ENCODE measurements at regions not wholly inside any gene's neighbourhood (a gene's known extent, or its start where the extent isn't known, plus 50 kb on each side); places are given as distances from the start of the nearest gene placed in this dataset.

GRCh38 chr18:67358947-67359346 lies 157.6 kb downstream of the DSEL start:
- Histone ChIP-seq H3K36me3 (ENCODE audit: control insufficient read depth in 2 of 4, insufficient read depth in 4 of 4, low read length in 3 of 4) (no peaks in the 10 kb centered on the region), H4K20me1 (replicated peaks in 1 of 2; ENCODE audit: control insufficient read depth in 1 of 2, insufficient read depth in 2 of 2, low read length in 2 of 2) (no peaks in the 10 kb centered on the region), H3K4me3 (ENCODE audit: extremely low read depth in 1 of 4, insufficient read depth in 2 of 4, low read depth in 3 of 4, low read length in 4 of 4) (no peak overlapping the region), H3K56ac (replicated peaks; ENCODE audit: insufficient read length, low read depth, low read length) (no peak overlapping the region), H2BK12ac (ENCODE audit: low read depth, low read length) (no peak overlapping the region), H2AK5ac (ENCODE audit: low read depth, low read length) (no peak overlapping the region), H2BK20ac (ENCODE audit: low read length) (no peak overlapping the region), H3K9ac (replicated peaks in 1 of 4; ENCODE audit: extremely low read depth in 1 of 4, low read depth in 3 of 4, low read length in 3 of 4) (no peak overlapping the region), H2BK15ac (ENCODE audit: low read length) (no peak overlapping the region), H2BK120ac (replicated peaks; ENCODE audit: low read depth, low read length) (no peak overlapping the region), H3K4me1 (replicated peaks in 1 of 4; ENCODE audit: control insufficient read depth in 3 of 4, insufficient read depth in 4 of 4, low read length in 3 of 4) (no peaks in the 10 kb centered on the region), H3K79me2 (ENCODE audit: control insufficient read depth in 1 of 2, insufficient read depth in 2 of 2, low read length in 2 of 2) (no peaks in the 10 kb centered on the region), H3K9me3 (ENCODE audit: insufficient read depth in 2 of 2, low read depth in 1 of 2, low read length in 1 of 2) (no peaks in the 10 kb centered on the region), H3K4ac (replicated peaks; ENCODE audit: insufficient read length, low read depth, low read length) (no peak overlapping the region), H3K23me2 (ENCODE audit: low read depth, low read length) (no peaks in the 10 kb centered on the region), H2AFZ (ENCODE audit: low read length) (no peak overlapping the region), H3K27ac (ENCODE audit: low read depth, low read length) (no peak overlapping the region), H3K79me1 (ENCODE audit: low read depth, low read length) (no peaks in the 10 kb centered on the region), H4K91ac (replicated peaks; ENCODE audit: insufficient read length, low read length) (no peak overlapping the region), H4K8ac (ENCODE audit: extremely low read depth, insufficient read depth, low read length) (no peak overlapping the region), H3K27me3 (replicated peaks in 1 of 4; ENCODE audit: control insufficient read depth in 3 of 4, extremely low read depth in 1 of 4, insufficient read depth in 3 of 4, low read length in 3 of 4) (no peaks in the 10 kb centered on the region), H3K18ac (ENCODE audit: extremely low read depth, low read length) (no peak overlapping the region), H3K4me2 (ENCODE audit: insufficient read depth in 1 of 2, low read depth in 2 of 2, low read length in 2 of 2) (no peak overlapping the region), H2BK5ac (ENCODE audit: low read depth, low read length) (no peak overlapping the region), H4K5ac (ENCODE audit: insufficient read length, low read depth, low read length) (no peak overlapping the region), H3K23ac (ENCODE audit: insufficient read length) (no peak overlapping the region), H3K14ac (ENCODE audit: insufficient read length) (no peak overlapping the region)
- no peak for TF ChIP-seq CHD2 (IDR thresholded peaks at IDR 0.05; ENCODE audit: low read length)
- no peak for TF ChIP-seq POLR2A (IDR thresholded peaks at IDR 0.05; ENCODE audit: control extremely low read depth in 1 of 2, low read depth in 2 of 2, low read length in 2 of 2)
- no peak for TF ChIP-seq KDM4A (IDR thresholded peaks at IDR 0.05; ENCODE audit: low read depth, low read length, severe bottlenecking)
- TF ChIP-seq NRF1 (IDR thresholded peaks at IDR 0.05; ENCODE audit: low read depth, low read length): no peak
- no peak for TF ChIP-seq RAD21 (IDR thresholded peaks at IDR 0.05 in 1 of 2, conservative IDR thresholded peaks at IDR 0.05 in 1 of 2; ENCODE audit: low read depth in 2 of 2, low read length in 2 of 2)
- no peak for TF ChIP-seq TAF1 (IDR thresholded peaks at IDR 0.05; ENCODE audit: low read depth, low read length)
- ChIA-PET POLR2A (ENCODE audit: partially characterized antibody) (no interaction called here), CTCF (ENCODE audit: partially characterized antibody) (interaction anchor here (0.7 kb wide), 1 partner anchor 147 kb away, joined by 3 read pairs; no protein-coding TSS in a partner anchor)
- DNase-seq (ENCODE audit: low read depth in 1 of 2, low spot score in 2 of 2): no peak
- 100% methylated on average over 8 of the region's 8 CpGs; no CpG with 5 or more reads in 1 of the 2 experiments for WGBS, 2 experiments (ENCODE audit: extremely low coverage in 1 of 2, insufficient coverage in 1 of 2, insufficient read length in 1 of 2, insufficient replicate concordance in 2 of 2, low coverage in 1 of 2, low lambda C conversion rate in 2 of 2, missing lambda C conversion rate in 1 of 2)
- no peak for FAIRE-seq

Measured in H1 (cell line).